ENCODE measurements at regions not wholly inside any gene's neighbourhood (a gene's known extent, or its start where the extent isn't known, plus 50 kb on each side); places are given as distances from the start of the nearest gene placed in this dataset.
A peak's percentile ranks its signal among the peaks of the same experiment; 100 is the strongest.
"Not testable (repeated sequence)": the region's sequence is repeated elsewhere in the genome, so short reads cannot be mapped to it uniquely, and the experiment has no call there.

- no peak for DNase-seq (ENCODE audit: low read depth)
Measured at GRCh38 chr14:43041207-43041606, 1434.5 kb downstream of the LRFN5 start.

- DNase-seq (ENCODE audit: low read depth) = no peak
Measured at GRCh38 chr14:43039881-43040280, 1433.2 kb downstream of the LRFN5 start.

GRCh38 chr14:43031598-43031997, 1424.9 kb downstream of the LRFN5 start:
- DNase-seq (ENCODE audit: low read depth) = no peak

GRCh38 chr14:43022094-43022800, 1415.6 kb downstream of the LRFN5 start:
- no peak for DNase-seq (ENCODE audit: low read depth)

DNA sequence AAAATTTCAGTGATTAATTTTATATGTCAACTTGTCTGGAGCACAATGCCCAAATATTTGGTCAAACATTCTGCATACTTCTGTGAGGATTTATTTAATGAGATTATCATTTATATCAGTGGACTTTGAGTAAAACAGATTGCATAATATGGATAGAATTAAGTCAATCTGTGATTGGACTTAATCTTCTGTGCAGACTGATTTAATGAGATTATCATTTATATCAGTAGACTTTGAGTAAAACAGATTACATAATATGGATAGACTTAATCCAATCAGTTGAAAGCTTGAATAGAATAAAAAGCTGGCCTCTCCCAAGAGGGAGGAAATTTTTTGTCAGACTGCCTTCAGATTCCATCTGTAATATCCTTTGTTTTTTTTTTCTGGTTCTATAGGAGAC, 1413.2 kb downstream of the LRFN5 start:
- no peak for DNase-seq (ENCODE audit: low read depth)

- DNase-seq (ENCODE audit: low read depth) = no peak
Measured at GRCh38 chr14:43014338-43014737, 1407.7 kb downstream of the LRFN5 start.

DNA sequence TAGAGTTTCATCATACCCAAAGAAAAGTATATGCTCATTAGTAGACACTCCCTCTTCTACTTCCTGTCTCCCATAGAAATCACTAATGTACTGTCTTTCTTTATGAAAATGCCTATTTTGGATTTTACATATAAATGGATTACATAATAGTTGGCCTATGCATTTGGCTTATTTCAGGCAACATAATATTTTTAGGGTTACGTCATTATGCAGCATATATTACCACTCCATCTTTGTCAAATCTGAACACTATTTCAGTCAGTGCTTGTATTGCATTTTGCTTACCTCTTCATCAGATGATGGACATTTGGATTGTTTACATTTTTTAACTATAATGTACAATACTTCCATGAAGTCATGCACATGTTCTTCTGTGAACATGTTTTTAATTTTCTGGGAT, 1406.1 kb downstream of the LRFN5 start:
- no peak for DNase-seq (ENCODE audit: low read depth)

DNA sequence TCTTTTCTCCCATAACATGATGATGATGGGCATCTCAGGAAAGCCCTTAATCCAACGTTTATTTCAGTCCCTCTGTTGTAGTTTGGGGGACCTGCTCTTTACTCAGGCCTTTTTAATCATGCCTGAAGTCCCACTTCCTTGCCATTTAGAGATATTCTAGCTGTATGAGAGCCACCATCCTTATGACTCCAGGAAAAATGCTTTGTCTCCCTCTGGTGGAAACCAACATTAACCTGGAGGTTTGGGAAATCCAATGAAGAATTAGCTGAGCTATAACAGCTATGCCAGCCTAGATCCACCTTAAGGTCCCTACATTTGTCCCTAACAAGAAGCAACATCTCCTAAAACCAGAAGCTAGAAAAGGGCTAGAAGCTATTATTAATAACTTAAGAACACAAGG, 1399.1 kb downstream of the LRFN5 start:
- peak; percentile 32 for DNase-seq (ENCODE audit: low read depth)

DNA sequence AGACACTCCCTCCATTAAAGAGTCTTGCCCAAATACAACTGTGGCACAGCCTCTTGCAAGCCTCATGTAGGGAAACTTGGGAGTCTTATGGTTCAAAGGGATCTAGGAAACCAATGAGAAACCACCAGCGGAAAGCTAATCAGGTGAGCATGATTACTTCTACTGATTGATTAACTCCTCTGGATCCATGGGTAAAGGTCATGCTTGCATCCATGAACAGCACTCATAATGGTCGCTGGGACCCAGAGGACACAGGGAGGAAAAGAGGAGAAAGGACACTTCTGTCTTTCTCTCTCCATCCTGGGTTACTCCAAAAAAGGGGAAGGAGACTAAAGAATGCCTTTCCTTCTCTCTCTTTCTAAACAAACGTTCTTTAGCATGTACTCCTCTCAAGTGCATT, 1397.2 kb downstream of the LRFN5 start:
- peak; percentile 54 for DNase-seq (ENCODE audit: low read depth)

DNA sequence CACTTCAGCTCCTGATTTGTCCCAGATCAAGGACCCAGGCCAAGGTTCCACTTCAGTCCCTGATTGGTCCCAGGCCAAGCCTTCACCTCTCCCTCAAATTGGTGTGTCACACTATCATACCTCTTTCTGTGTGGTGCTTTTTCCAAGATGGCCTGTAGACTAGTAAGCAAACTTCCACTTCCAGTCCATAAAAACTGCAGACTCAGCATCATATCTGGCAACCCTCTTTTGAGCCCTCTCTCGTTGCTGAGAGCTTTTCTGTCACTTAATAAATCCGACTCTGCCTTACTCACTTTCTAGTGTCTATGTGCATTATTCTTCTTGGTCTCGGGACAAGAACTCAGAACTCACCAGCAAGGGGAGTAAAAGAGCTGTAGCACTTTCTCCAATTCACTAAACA, 1395.1 kb downstream of the LRFN5 start:
- no peak for DNase-seq (ENCODE audit: low read depth)

DNA sequence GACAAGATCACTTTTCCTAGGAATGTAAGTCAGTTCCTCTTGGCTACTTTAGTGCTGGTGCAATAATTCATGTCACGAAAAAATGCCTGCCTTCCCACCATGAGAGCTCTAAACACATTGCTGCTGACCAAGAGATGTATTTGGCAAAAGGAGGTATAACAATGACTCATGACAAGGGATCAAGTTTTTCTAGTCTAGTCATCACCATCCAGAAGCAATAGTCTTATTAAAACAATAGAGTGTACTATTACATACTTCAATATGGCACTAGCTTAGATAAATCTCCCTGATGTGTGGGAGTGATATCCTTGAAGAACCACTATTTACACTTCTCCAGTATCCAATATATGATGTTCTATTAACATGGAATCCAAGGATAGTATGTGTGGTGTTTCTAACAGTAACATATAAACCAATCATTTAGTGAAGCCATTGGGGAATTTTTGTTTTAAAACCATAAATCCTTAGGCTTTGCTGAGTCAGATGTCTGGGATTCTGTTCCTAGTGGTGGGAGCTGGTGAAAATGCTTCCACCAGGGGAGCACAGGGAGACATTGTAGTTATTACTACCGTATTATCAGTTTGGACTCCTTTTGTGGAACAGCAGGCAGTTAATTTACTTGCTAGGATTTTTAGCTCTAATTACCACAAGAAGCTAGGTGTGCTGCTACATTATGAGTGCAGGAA, 1387.5 kb downstream of the LRFN5 start:
- peak; percentile 95 for DNase-seq (ENCODE audit: low read depth)

DNA sequence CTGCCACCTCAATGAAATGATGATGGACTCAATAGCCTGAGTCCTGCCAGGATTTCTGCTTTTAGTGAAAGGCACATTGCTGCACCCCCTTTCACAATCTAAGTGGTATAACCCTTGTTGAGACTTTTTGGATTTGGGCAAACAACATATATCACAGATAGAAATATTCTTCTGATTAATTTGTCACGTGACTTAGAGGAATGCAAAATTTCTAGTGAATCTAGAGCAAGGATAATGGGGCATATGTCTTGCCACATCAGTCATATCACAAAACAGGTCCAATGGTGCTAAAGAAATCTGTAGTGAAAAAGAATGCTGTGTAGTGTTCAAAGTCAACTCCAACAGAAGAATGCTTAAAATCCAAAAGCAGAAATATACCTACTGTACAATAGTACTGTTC, 1386.3 kb downstream of the LRFN5 start:
- DNase-seq (ENCODE audit: low read depth) = no peak

GRCh38 chr14:42980419-42980818, 1373.7 kb downstream of the LRFN5 start:
- DNase-seq (ENCODE audit: low read depth) = no peak

GRCh38 chr14:42973171-42973570, 1366.5 kb downstream of the LRFN5 start:
- DNase-seq (ENCODE audit: low read depth) = not testable (repeated sequence)

GRCh38 chr14:42965512-42965911, 1358.8 kb downstream of the LRFN5 start:
- DNase-seq (ENCODE audit: low read depth) = no peak

DNA sequence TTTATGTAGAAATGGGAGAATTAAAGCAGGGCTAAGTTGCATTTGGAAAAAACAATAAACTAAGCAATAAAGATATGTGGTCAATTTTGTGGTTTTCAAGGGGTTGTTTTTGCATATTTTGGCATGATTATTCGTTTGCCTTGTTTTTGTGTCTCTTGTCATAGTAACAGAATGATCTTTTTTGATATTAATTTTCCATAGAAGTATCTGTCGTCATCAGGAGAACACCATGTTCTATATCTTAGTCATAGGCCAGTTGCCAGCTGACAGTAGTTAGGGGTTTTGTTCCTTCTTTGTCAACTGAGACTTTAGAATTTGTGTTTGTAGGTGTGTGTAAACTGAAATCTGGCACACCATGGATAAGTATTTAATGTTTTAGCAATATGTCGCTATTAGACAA, 1354.8 kb downstream of the LRFN5 start:
- peak; percentile 6 for DNase-seq (ENCODE audit: low read depth)

GRCh38 chr14:42950363-42950762, 1343.7 kb downstream of the LRFN5 start:
- no peak for DNase-seq (ENCODE audit: low read depth)

DNA sequence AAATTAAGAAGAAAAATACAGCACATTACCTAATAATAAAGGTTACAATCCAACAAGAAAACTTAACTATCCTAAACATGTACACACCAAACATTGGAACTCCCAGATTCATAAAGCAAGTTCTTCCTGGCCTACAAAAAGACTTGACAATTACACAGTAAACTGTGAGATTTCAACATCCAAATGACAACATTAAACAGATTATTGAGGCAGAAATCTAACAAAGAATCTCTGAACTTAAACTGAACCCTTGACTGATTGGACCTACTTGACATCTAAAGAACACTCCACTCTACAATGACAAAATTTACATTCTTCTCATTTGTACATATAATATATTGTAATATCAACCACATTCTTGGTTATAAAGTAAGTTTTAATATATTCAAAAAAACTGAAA, 1341.3 kb downstream of the LRFN5 start:
- DNase-seq (ENCODE audit: low read depth) = peak; percentile 55

- peak; percentile 6 for DNase-seq (ENCODE audit: low read depth)
Measured at GRCh38 chr14:42944284-42944683, 1337.6 kb downstream of the LRFN5 start.

DNA sequence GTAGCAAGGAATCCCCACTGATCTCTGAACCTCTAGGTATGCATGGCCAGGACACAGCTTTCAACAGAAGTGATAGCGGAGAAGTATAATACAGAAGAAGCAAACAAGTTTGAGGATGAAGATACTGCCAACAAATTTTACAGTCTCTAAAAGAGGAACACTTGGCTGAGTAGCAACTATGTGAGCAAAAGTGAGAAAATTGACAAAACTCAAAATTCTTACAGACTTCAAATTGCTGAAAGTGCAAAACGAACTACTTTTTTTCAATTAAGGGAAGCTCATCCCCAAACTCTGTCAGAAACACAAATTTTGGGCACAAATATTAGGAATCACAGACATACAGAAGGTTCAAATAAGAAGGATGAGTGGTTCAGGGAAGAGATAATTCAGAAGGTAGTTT, 1324.6 kb downstream of the LRFN5 start:
- no peak for DNase-seq (ENCODE audit: low read depth)

DNA sequence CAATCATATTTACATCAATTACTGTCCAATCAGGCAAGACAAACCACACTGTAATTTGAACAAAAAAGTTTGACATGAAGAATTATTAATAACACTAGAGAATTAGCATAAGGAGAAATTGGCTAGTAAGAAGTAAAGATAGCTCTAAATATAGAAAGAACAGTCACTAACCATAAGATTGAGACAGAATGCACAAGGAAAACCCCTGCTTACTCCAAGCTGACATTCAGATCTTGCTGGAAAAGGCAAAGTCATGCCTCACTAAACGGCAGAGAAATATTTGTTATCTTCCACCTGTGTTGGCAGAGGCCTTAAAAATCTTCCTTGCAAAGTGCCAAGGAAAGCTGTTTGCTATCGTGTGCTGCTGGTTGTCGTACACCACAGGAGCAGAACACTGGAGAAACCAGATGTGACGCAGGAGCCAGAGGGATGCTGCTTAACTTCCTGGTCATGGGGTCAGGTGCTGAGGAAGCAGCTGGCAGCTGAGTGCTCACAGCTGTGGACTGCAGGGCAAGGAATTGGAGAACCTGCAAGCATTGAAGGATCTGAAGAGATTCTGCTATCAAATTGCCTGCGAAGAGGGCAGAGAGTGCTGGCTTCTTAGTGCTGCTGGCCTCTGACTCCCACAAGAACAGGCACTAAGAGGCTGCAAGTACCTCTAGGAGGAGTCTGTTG, 1323.3 kb downstream of the LRFN5 start:
- peak; percentile 6 for DNase-seq (ENCODE audit: low read depth)

- peak; percentile 9 for DNase-seq (ENCODE audit: low read depth)
Measured at GRCh38 chr14:42927313-42927712, 1320.6 kb downstream of the LRFN5 start.

GRCh38 chr14:42921901-42922300, 1315.2 kb downstream of the LRFN5 start:
- no peak for DNase-seq (ENCODE audit: low read depth)
